Activated CD8-positive, alpha-beta memory T cell treated with anti-CD3 and anti-CD28 coated beads for 24 hours (primary cell): ENCODE measurements at regions not wholly inside any gene's neighbourhood (a gene's known extent, or its start where the extent isn't known, plus 50 kb on each side); places are given as distances from the start of the nearest gene placed in this dataset.
"Not testable (repeated sequence)": the region's sequence is repeated elsewhere in the genome, so short reads cannot be mapped to it uniquely, and the experiment has no call there.

Source experiments
- DNase-seq: peaks from one replicate; pipeline ENCODE4 v3.0.0-alpha.2; 2020

- no peak for DNase-seq
These were observed 179.9 kb downstream of the ATPSCKMT start for GRCh38 chr5:10069637-10070313.

- DNase-seq, result no peak
These were observed 184.2 kb downstream of the ATPSCKMT start for GRCh38 chr5:10065428-10066000.

- DNase-seq, result no peak
These were observed 185.0 kb downstream of the ATPSCKMT start for GRCh38 chr5:10064546-10065195.

GRCh38 chr5:10063997-10064396 is 185.7 kb downstream of the ATPSCKMT start:
- DNase-seq, result no peak

- DNase-seq, result no peak
These were observed 189.7 kb downstream of the ATPSCKMT start for GRCh38 chr5:10059980-10060379.

DNA sequence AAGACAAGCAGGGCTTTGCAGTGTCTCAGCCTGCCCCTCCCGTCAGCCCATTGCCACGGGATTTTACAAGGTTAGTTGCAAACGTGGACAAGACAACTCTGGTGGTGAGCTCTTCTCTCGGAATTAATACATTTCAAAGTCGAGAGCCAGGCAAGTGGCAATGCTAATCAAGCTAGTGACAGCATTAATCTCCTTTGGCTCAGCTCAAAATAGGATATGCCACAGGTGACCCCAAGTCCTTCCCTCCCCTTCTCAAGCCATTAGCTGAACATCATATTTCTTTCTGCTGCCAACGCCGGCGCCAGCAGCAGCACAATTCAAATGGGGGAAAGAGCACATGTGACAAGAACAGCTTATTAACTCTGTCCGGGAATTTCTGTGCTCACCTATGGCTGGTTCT is 190.1 kb downstream of the ATPSCKMT start:
- DNase-seq, result no peak

- DNase-seq, result no peak
These were observed 192.3 kb downstream of the ATPSCKMT start for GRCh38 chr5:10057356-10057755.

DNA sequence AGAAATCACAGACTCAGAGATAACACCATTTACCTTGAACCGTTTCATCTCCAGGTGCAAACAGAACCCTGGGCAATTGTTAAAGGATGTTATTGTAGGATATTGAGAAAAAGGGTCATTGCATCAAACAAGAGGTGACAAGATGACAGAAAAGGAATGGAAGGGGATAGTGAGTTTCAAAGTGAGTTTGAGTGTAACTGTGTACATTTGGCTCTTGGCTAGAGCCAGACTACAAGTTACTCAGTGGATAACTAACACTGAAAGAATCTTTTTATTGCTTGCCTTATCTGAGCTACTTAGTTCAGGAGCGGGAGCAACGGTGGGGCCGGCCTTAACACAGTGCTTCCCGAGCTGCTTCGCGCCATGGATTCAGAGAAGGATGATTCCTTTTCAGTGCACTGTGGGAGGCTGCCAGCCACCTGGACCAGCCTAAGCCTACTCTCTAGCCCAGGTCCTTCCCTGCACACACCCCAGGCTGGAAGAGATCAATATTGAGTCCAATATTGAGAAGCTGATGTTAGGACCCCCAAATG is 193.4 kb downstream of the ATPSCKMT start:
- no peak for DNase-seq

- no peak for DNase-seq
These were observed 199.7 kb downstream of the ATPSCKMT start for GRCh38 chr5:10049858-10050455.

DNA sequence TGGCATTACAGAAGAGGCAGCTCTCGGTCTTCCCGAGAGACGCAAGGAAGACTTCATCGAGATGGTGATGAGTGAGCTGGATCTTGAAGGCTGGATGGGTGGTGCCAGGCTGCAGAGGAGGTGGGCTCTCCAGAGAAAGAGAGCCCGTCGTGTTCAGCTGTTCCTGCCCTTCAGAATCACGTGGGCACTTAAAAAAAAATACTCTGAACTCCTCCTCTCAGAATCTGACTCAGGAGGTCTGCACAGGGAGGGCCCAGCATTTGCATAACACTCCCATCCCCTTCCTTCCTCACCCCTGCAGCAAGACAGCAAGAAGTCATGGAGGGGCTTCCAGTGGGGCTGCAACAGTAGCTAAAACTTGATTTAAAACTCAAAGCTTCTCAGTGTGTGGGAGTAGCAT is 203.0 kb downstream of the ATPSCKMT start:
- DNase-seq, result no peak

GRCh38 chr5:10045376-10045775 is 204.3 kb downstream of the ATPSCKMT start:
- no peak for DNase-seq

- no peak for DNase-seq
These were observed 213.4 kb downstream of the ATPSCKMT start for GRCh38 chr5:10036136-10036815.

GRCh38 chr5:10034001-10034400 is 215.7 kb downstream of the ATPSCKMT start:
- no peak for DNase-seq

GRCh38 chr5:10031817-10032216 is 217.9 kb downstream of the ATPSCKMT start:
- DNase-seq, result no peak

- DNase-seq, result no peak
These were observed 219.4 kb downstream of the ATPSCKMT start for GRCh38 chr5:10030219-10030831.

- no peak for DNase-seq
These were observed 226.2 kb downstream of the ATPSCKMT start for GRCh38 chr5:10023494-10023893.

GRCh38 chr5:10021248-10021647 is 228.4 kb downstream of the ATPSCKMT start:
- DNase-seq, result no peak

DNA sequence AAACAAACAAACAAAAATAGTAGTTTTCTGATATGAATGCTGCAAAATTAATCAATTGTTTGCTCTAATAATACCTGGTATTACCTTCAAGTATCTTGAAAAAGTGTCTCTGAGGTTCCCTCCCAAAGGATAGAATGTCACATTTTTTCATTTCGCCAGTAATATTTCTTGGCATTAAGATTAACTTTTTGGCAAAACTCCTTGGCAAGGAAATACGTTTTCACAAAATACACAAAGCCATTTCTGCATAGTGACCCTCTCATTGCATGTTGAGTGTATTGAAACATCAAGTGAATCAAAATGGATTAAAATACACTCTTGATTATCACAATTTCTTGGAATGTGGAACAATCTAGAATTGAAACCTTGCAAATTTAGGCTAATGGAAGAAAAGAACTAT is 230.5 kb downstream of the ATPSCKMT start:
- DNase-seq, result no peak

GRCh38 chr5:10018201-10019069 is 231.3 kb downstream of the ATPSCKMT start:
- no peak for DNase-seq

DNA sequence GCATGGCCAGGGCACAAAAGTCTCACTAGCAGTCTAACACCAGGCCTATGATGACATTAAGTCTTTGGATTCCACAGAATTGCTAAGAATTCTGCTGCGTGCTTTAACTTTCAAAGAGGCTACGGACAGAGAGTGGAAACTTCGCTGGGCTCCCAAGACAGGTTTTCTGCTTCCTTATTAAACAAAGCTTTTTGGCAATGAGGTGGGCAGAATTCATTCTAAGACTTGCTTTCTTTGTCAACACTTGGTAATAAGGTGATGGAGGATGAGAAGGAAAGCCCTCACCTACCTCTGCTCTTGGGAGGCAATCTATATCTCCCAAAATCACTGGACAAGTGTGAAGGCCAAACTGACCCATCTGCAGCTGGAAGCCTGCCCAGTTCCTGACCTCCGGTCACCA is 231.9 kb downstream of the ATPSCKMT start:
- no peak for DNase-seq

DNA sequence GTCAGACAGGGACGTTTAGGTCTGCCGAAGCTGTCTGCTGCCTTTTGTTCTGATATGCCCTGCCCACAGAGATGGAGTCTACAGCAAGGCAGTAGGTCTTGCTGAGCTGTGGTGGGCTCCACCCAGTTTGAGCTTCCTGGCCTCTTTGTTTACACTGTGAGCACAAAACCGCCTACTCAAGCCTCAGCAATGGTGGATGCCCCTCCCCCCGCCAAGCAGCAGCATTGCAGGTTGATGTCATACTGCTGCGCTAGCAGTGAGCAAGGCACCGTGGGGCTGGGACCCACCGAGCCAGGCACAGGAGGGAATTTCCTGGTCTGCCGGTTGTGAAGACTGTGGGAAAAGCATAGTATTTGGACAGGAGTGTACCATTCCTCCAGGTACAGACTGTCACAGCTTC is 233.1 kb downstream of the ATPSCKMT start:
- DNase-seq, result not testable (repeated sequence)

GRCh38 chr5:10015681-10016080 is 234.0 kb downstream of the ATPSCKMT start:
- not testable (repeated sequence) for DNase-seq
